SH-SY5Y (cell line): ENCODE measurements at regions not wholly inside any gene's neighbourhood (a gene's known extent, or its start where the extent isn't known, plus 50 kb on each side); places are given as distances from the start of the nearest gene placed in this dataset.

Source experiments
- GATA2 ChIP-seq: IDR thresholded peaks from 2 replicates; pipeline ENCODE4 v1.6.1; 2011; ENCODE audit warnings: mild to moderate bottlenecking, low read depth, low read length
- GATA3 ChIP-seq: IDR thresholded peaks from 2 replicates; pipeline ENCODE4 v1.6.1; 2011; ENCODE audit warnings: low read depth, mild to moderate bottlenecking, low read length, moderate library complexity

DNA sequence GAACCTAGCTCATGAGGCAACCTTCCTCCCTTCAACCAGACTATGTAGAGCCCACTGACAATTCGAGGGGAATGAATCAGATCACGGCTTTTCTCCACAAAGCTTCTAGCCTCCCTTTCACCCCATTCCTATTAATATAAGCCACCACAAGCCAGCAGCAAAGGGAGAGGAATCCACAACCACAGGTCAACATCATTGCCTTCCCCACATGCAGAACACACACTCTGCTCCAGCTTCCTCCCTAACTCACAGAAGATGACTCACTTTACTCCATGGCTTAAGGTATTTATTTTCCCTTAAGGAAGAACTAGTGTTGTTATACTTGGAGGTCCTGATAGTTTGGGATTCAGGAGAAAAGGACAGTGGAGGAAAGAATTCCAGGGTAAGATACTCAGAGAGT is 272.2 kb downstream of the C1D start:
- TF ChIP-seq GATA3 (no peak), GATA2 (no peak)

DNA sequence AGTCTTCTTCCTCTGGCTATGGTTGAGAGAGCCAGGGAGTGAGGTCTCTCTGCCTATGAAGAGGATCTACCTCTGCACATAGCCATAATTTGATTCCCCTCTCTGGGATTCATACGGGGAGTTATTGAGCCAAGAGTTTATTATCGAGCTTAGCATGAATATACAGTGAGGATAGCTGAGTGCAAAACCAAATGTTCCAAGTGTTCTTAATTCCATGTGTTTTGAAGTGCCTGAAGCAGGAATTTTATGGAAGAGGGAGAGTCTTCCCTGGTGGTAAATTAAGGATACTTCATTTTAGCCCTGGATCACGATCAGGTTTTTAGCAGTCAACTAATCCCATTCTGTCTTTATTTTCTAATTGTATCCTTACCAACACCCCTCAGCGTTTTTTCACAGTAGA is 270.6 kb downstream of the C1D start:
- TF ChIP-seq GATA2 (no peak), GATA3 (no peak)

DNA sequence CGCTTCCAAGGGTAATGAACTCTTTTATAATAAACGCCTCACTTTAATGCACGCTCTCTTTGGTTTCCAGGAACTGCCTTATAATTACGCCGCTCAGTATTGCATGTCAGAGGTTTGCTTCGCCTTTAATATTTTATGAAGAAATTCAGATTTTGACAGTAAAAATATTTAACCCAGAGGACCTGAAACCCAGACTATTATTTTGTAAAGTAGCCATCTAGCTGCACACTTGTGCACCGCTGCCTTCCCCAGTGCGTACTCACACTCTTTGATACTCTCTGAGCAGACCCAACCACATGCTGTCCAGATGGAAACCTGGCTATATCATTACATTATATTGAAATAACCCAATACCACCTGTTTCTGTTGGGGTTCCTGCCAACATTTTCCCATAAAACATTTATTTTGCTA is 270.1 kb downstream of the C1D start:
- TF ChIP-seq GATA3, result no peak
- TF ChIP-seq GATA2, result no peak

DNA sequence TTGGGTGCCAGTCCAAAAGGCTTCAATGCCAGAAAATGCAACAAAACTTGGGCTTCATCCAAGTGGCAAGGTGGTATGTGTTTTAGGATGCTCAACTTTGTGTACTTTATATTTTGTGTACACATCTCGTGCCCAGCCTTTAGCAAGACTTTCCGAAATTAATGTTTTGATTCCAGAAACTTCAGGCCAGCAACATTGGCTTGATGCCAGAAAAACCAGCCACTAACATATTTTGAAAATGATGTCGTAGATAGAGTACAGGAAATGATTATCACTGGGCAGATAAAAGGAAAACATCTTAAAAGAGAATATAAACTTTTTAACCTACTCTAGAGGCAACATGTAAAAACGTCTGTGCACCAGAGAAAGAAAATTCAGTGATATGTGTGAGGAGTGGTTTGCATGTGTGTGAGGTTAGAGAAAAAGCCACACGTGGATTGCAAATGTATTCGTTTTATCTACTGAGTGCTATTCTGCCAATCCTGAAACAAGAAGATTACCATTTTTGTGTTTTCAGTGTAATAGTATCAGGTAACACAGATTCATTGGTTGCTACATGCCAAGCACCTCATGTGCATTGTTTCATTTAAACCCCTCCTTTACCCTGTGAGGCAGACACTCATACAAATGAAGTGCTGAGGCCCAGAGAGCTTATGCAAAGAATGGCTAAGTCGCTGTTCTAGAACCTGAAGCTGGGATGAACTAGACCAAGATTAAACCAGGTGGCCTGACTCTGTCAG is 264.8 kb downstream of the C1D start:
- TF ChIP-seq GATA3, result no peak
- no peak; the same call in 1 of the 2 replicates for TF ChIP-seq GATA2

- TF ChIP-seq GATA3, result no peak
These were observed 264.2 kb downstream of the C1D start for GRCh38 chr2:67798541-67799160.

DNA sequence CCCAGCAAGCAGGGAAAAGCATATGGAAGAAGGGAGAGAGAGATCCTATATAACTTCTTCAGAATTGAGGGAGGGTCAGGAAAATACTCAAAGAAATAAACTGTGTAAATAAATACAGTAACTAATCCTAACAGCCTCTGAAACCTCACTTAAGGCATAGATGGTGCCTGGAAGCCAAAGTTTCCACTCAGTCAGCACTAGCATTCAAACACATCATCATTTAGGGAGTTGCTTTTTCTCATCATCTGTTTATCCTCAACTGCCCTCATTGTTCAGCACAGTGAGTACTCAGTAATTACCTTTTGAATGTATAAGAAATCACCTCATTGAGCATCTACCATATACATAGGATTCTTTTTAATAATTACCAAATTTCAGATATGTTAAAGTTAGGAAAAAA is 262.9 kb downstream of the C1D start:
- TF ChIP-seq GATA2 (no peak), GATA3 (no peak)

DNA sequence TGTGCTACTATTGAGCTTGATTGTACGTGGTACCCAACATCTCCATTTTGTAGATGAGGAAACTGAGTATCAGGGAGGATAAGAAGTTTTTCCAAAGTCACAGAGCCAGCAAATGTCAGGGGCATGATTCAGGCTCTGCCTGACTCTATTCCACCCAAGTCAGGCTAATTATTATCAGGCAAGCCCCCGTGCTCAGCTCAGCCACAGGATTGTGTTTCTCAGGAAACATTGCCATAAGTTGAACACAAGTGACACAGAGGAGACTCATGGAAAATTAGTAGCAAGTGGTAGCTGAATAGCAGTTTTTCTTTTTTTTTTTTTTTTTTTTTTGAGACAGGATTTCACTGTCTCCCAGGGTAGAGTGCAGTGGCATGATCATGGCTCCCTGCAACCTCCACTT is 260.5 kb downstream of the C1D start:
- TF ChIP-seq GATA3, result no peak
- no peak for TF ChIP-seq GATA2

GRCh38 chr2:67802824-67803223 is 260.0 kb downstream of the C1D start:
- TF ChIP-seq GATA2, result no peak
- TF ChIP-seq GATA3, result no peak

DNA sequence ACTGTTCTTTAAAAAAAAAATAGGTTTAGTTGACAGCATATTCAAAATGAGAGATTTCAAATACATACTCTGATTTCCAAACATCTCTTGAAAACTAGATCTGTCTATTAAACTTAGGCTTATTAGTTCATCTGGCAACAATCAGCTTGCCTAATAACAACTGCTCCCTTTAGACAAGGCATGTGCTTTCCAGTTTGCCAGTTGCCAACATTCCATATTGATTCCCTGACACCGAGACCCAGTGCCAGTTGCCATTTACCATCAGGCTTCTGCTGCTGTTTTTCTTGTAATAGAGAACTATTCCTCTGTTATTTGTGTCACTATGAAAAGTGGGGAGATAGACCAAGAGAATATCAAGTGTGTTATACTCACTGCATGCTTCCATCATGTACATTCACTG is 256.0 kb downstream of the C1D start:
- TF ChIP-seq GATA2, result no peak
- no peak for TF ChIP-seq GATA3

DNA sequence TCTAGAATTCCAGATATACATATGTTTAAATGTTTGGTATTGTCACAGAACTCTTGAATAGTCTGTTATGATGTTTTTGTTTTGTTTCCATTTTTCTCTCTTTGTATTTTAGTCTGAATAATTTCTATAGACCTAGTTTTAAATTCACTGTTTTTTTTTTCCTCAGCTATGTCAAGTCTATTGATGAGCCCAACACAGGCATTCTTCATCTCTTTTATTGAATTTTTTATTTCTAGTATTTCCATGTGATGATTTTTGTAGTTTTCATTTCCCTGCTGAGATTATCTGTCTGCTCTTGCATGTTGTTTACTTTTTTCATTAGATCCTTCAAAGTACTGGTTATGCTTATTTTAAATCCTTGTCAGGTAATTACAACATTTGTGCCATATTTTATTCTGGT is 254.7 kb downstream of the C1D start:
- no peak for TF ChIP-seq GATA3
- no peak for TF ChIP-seq GATA2

GRCh38 chr2:67812682-67813081 is 250.1 kb downstream of the C1D start:
- TF ChIP-seq GATA3 (no peak), GATA2 (no peak)

DNA sequence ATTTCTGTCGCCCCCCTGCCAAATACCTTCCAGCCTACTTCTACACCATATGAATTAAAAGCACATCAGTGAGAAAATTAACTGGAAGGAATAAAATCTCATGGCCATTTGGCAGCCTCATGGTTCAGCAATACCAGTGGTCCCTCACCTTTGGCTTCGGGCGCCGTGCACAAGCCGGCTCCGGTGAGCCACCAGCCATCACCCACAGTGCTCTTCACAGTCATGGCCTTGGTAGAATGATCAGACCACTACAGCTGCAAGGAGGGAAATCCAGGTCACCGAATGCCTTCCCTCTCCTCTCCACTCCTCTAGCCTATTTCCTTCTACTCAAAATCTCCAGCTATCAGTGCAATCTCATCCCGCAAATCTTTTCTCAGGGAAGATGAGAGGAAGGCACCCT is 239.1 kb downstream of the C1D start:
- no peak for TF ChIP-seq GATA2
- TF ChIP-seq GATA3, result no peak

GRCh38 chr2:67824186-67824585 is 238.6 kb downstream of the C1D start:
- TF ChIP-seq GATA2, result no peak
- no peak for TF ChIP-seq GATA3

DNA sequence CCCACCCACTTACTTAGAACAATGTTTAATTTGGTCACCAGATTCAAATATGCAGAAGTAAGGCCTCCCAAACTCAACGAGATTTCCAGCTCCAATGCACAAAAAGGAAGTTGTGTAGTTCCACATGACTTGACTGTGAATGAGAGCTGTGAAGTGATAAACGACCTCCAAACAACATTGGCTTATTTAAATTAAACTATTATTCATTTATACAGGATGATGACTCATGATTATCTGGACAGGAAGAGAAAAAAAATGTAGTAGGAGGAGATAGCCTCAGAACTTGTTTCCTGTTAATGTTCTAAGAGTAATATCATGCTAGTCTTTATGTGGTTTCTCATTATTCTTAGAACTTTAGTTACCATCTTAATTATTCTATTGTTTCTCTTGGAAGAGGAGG is 237.3 kb downstream of the C1D start:
- TF ChIP-seq GATA3, result no peak
- no peak for TF ChIP-seq GATA2

DNA sequence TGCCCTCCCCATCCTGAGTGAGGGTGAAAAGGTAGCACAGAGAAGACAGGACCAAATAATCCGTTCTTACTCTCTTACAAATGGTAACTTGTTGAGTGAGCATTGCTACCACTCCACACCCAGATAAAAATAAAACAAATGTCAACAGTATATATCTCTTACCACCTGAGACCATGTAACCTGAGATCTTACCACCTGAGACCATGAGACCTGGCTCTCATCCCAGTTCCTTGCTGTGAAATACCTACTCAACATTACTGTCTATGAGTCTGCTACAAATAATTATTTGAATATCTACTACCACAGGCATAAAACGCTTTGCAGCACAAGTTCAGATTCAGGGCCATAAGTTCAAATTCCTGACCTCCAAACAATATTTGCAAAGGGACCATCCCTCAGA is 234.7 kb downstream of the C1D start:
- no peak for TF ChIP-seq GATA2
- TF ChIP-seq GATA3, result no peak
